Lower lobe of right lung (tissue), 2 donors: ENCODE measurements at regions not wholly inside any gene's neighbourhood (a gene's known extent, or its start where the extent isn't known, plus 50 kb on each side); places are given as distances from the start of the nearest gene placed in this dataset.

Source experiments
- ATAC-seq, 2 donors: fragments of 200-7000 bp; cut with Tn5 transposase; one replicate each; pipeline ENCODE4 v1.9.1; 2020 to 2022; ENCODE audit warnings: mild to moderate bottlenecking in 2 of 2, moderate library complexity in 2 of 2
- DNase-seq: peaks from one replicate; pipeline ENCODE4 v3.0.0-alpha.2; 2020
- H3K27ac ChIP-seq: fragments of 200-600 bp; one replicate; pipeline ENCODE4 v1.8.0; 2022
- H3K27me3 ChIP-seq: fragments of 200-600 bp; one replicate; pipeline ENCODE4 v1.8.0; 2022; ENCODE audit warnings: low read depth
- H3K36me3 ChIP-seq: fragments of 200-600 bp; one replicate; pipeline ENCODE4 v1.8.0; 2022; ENCODE audit warnings: mild to moderate bottlenecking
- H3K4me1 ChIP-seq: fragments of 200-600 bp; one replicate; pipeline ENCODE4 v1.8.0; 2022
- H3K4me3 ChIP-seq: fragments of 200-600 bp; one replicate; pipeline ENCODE4 v1.8.0; 2022; ENCODE audit warnings: mild to moderate bottlenecking
- H3K9me3 ChIP-seq: fragments of 200-600 bp; one replicate; pipeline ENCODE4 v1.8.0; 2022
- intact Hi-C: fragments of 100-400 bp; cut with DNase I; formaldehyde crosslinking; loops from one replicate; pipeline ENCODE4 v1.11.0; 2022
- TF ChIP-seq, protein P1 (sequence below): fragments of 200-600 bp; IDR thresholded peaks from one replicate; pipeline ENCODE4 v1.8.0; 2022; ENCODE audit warnings: antibody characterized with exemption, mild to moderate bottlenecking
- donor health status: DM: no; HTN: yes; CAD: no; lungs with severe emphysema.

DNA sequence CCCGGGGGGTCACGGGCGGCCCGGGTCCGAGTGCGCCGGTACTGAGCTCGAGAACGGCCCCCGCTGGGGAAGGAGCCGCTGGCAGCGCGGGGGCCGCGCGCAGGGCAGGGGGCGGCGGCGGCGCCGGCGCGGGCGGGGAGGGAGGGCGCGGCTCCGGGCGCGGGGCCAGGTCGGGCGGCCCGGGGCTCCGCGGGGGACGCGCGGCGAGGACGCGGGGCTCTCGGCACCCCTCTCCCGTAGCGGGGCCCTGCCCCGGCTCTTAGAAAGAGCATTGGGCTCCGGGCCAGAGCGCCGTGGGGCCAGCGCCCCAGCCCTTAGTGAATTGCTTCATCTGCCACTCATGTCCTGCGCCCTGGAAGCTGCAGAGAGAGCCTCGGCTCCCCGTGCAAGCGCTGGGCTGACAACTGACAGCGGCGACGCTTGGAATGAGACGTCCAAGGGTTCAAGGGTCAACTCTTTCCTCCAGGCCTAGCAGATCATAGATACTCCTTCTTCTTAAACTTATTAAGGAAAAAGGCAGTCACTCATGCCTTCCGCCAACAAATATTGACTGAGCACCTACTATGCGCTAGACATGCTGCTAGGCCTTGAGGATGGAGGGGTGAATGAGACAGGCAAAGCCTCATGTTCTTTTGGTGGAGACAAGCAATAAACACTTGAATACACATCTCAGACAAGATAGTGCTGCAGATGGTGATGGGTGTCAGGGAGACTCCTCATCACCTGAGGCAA, 140.8 kb downstream of the SMAD6 start:
- ATAC-seq = peak; percentile 70 to 73
- peak overlapping the region; percentile 91 for H3K27ac ChIP-seq
- TF ChIP-seq, protein P1, sequence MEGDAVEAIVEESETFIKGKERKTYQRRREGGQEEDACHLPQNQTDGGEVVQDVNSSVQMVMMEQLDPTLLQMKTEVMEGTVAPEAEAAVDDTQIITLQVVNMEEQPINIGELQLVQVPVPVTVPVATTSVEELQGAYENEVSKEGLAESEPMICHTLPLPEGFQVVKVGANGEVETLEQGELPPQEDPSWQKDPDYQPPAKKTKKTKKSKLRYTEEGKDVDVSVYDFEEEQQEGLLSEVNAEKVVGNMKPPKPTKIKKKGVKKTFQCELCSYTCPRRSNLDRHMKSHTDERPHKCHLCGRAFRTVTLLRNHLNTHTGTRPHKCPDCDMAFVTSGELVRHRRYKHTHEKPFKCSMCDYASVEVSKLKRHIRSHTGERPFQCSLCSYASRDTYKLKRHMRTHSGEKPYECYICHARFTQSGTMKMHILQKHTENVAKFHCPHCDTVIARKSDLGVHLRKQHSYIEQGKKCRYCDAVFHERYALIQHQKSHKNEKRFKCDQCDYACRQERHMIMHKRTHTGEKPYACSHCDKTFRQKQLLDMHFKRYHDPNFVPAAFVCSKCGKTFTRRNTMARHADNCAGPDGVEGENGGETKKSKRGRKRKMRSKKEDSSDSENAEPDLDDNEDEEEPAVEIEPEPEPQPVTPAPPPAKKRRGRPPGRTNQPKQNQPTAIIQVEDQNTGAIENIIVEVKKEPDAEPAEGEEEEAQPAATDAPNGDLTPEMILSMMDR = no peak
- H3K4me3 ChIP-seq = peak overlapping the region; percentile 53
- peak; percentile 91 for DNase-seq
- no peaks in the 10 kb centered on the region for H3K36me3 ChIP-seq
- intact Hi-C loops = no loop called here
- H3K4me1 ChIP-seq = peaks cover 41% of the 10 kb centered on the region
- no peaks in the 10 kb centered on the region for H3K27me3 ChIP-seq
- H3K9me3 ChIP-seq = no peaks in the 10 kb centered on the region

DNA sequence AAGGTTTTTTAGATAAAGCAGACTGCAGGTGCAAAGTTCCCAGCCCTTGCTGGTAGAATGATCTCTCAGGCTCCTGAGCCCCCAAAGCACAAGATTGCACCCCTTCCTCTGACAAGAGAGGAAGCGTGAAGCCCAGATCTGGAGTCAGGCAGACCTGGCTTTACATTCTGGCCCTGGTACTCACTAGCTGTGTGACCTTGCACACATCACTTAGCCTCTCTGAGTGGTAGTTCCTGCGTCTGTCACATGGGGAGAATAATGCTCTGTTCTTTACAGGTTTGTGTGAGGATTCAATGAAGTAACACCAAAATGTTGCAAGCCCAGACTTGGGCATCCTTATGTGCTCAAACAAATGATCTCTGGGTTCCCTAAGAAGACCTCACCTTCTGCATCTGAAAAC, 141.5 kb downstream of the SMAD6 start:
- H3K36me3 ChIP-seq = no peaks in the 10 kb centered on the region
- no peak for ATAC-seq
- no peak for DNase-seq
- H3K4me1 ChIP-seq = peaks cover 41% of the 10 kb centered on the region
- intact Hi-C loops = no loop called here
- TF ChIP-seq, protein P1 = no peak
- H3K9me3 ChIP-seq = no peaks in the 10 kb centered on the region
- H3K27me3 ChIP-seq = no peaks in the 10 kb centered on the region
- H3K27ac ChIP-seq = peak overlapping the region; percentile 91
- peak overlapping the region; percentile 53 for H3K4me3 ChIP-seq

GRCh38 chr15:66844041-66844746, 142.2 kb downstream of the SMAD6 start:
- DNase-seq (peak; percentile 14), ATAC-seq (no peak)
- intact Hi-C loops = no loop called here
- H3K27me3 ChIP-seq = no peaks in the 10 kb centered on the region
- H3K4me1 ChIP-seq = peaks cover 41% of the 10 kb centered on the region
- H3K4me3 ChIP-seq = no peak overlapping the region
- no peaks in the 10 kb centered on the region for H3K36me3 ChIP-seq
- TF ChIP-seq, protein P1 = no peak
- no peak overlapping the region for H3K27ac ChIP-seq
- no peaks in the 10 kb centered on the region for H3K9me3 ChIP-seq

DNA sequence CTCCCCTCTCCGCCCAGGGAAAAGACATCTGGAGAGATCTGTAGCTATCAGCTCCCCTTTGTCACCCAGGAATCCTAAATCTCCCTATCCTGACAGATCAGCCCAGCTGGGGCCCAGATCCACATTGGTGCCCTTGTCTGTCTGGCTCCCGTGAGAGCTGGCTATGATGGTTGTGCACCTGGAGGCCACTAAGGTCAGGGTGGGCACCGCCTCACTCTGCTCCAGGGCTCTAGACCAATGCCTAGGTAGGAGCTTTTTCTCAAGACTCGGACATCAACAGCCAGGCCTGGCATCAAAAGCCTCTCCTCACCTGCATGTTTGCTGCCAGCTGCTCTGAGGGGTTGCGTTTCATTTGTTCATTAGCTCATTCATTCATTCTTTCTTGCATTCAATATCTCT, 142.7 kb downstream of the SMAD6 start:
- DNase-seq (peak; percentile 27), ATAC-seq (no peak)
- intact Hi-C loops = no loop called here
- TF ChIP-seq, protein P1 = no peak
- no peaks in the 10 kb centered on the region for H3K36me3 ChIP-seq
- no peak overlapping the region for H3K4me3 ChIP-seq
- H3K27ac ChIP-seq = no peak overlapping the region
- no peaks in the 10 kb centered on the region for H3K27me3 ChIP-seq
- no peaks in the 10 kb centered on the region for H3K9me3 ChIP-seq
- H3K4me1 ChIP-seq = peaks cover 35% of the 10 kb centered on the region

DNA sequence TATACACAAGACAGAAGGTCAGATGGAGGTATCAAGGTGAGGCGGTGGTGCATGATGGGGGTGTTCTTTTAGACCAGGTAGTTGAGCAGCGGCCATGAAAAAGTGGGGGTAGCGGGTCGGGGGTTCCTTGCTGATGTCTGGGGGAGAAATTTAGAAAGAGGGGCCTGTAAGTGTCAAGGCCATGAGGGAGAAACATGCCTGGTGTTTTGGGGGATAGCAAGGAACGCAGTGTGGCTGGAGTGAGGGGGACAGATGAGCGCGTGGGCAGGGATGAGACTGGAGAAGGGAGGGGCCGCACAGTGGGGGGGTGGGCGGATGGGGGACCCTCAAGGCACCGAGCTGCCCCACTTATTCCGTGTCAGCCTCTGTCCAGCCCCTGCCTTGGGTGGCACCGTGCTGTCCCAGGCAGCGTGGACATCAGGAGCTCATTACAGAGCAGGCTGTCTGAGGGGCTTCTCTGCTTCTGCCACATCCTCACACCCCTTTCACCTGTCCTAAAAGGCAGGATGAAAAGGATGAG, 143.3 kb downstream of the SMAD6 start:
- H3K27me3 ChIP-seq = no peaks in the 10 kb centered on the region
- intact Hi-C loops = no loop called here
- no peak overlapping the region for H3K27ac ChIP-seq
- ATAC-seq = no peak
- no peaks in the 10 kb centered on the region for H3K36me3 ChIP-seq
- TF ChIP-seq, protein P1 = no peak
- no peaks in the 10 kb centered on the region for H3K9me3 ChIP-seq
- peak; percentile 22 for DNase-seq
- H3K4me1 ChIP-seq = peaks cover 34% of the 10 kb centered on the region
- H3K4me3 ChIP-seq = no peak overlapping the region
